GM12892 (cell line): ENCODE measurements at regions not wholly inside any gene's neighbourhood (a gene's known extent, or its start where the extent isn't known, plus 50 kb on each side); places are given as distances from the start of the nearest gene placed in this dataset.
"Not testable (repeated sequence)": the region's sequence is repeated elsewhere in the genome, so short reads cannot be mapped to it uniquely, and the experiment has no call there.

Experiments
- DNase-seq: peaks from one replicate; pipeline ENCODE4 v3.0.0; 2011; ENCODE audit not compliant: insufficient read length
- FAIRE-seq: peaks from 2 replicates; lab custom pipeline; 2011; peaks lifted over from hg19 to GRCh38; lab: Jason Lieb, UNC
- POLR2A ChIP-seq: IDR thresholded peaks from 2 replicates; pipeline ENCODE4 v1.6.1; 2011; ENCODE audit warnings: low read depth, low read length, control low read depth
- POLR2AphosphoS5 ChIP-seq: IDR thresholded peaks from 2 replicates; pipeline ENCODE4 v1.6.1; 2011; ENCODE audit warnings: low read depth, low read length, control low read depth
- TAF1 ChIP-seq: IDR thresholded peaks from 2 replicates; pipeline ENCODE4 v1.6.1; 2011; ENCODE audit warnings: low read depth, mild to moderate bottlenecking, control low read depth, low read length, borderline replicate concordance

DNA sequence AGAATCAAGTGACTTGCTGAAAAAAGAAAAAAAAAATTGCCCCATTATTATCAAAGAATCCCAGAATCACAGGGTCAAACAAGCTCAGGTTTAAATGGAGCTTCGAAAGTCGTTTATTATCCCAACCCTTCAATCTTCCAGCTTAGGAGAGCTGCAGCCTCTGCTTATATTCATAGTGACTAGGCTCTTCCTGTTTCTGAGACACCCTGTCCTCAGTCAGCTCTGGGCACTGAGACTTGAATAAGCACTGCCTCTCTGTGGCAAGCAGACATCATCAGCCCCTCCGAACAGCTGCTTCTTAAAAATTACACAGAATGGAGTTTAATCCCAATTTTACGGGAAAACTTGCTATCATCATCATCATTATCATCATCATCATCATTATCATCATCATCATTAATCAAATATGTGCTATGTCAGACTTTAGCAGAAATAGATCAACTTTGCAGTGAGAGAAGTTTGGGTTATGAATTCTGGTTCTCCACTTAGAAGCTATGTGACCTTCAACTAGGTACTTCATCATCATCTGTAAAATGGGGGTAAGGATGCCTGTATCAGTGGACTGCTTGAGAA is 614.0 kb upstream of the SYNCRIP start:
- DNase-seq (no peak), FAIRE-seq (no peak)
- no peak for TF ChIP-seq POLR2AphosphoS5
- no peak for TF ChIP-seq POLR2A
- TF ChIP-seq TAF1, result no peak

DNA sequence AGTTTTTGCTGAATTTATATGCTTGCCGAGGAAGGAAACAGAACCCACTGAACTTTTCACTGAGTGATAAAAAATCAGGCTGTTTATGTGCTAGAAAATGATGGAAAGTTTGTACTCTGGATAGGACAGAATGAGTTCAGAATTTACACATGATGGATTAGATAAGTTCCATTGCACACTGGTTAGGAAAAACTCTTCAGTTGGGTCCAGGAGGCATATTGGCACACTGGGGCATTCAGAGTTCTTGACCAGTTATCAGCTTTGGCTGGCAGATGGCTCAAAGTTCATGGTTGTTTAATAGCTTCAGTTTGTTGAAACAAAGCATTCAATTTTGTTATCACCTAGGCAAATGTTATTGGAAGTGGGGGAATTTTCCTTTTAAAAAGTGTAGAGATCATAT is 613.3 kb upstream of the SYNCRIP start:
- FAIRE-seq (no peak), DNase-seq (no peak)
- no peak for TF ChIP-seq POLR2AphosphoS5
- TF ChIP-seq TAF1, result no peak
- TF ChIP-seq POLR2A, result no peak

DNA sequence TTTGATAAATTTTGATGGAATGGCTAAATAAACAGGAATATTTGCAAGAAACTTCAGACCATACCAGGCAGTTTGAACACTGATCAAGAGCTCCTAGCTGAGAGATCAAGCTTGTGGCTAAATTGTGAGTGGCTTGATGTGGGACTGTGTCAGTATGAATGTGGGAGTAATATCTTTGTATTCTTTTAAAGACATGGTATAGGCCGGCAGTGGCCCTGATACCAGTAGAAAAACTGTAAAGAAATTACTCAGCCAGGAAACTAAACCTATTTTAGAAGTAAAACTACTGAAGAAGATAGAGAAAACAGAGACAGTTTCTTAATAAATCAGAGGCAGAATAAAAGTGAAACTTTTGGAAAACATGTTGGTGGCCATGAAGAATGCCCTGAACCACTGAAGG is 608.4 kb upstream of the SYNCRIP start:
- TF ChIP-seq POLR2AphosphoS5 (no peak), POLR2A (no peak), TAF1 (no peak)
- FAIRE-seq (no peak), DNase-seq (no peak)

DNA sequence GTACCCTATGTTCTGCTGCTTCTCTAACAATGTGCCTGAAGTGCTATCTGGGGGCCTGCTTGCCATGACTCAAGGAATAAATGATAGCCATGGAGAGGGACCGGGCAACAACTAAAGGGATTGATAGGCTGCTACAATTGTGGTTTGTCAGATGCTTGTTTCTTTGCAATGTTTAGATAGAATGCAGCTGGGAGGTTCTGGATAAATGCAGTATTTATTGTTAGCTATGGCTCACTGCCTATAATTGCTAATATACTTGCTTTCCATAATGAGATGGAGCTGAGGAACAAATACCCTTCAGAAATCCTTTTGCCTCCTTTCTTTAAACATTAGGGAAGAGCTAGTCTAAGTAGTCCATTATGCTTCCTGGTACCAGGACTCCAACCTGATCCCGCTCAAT is 575.2 kb upstream of the SYNCRIP start:
- DNase-seq (no peak), FAIRE-seq (no peak)
- TF ChIP-seq POLR2A (no peak), POLR2AphosphoS5 (no peak)

DNA sequence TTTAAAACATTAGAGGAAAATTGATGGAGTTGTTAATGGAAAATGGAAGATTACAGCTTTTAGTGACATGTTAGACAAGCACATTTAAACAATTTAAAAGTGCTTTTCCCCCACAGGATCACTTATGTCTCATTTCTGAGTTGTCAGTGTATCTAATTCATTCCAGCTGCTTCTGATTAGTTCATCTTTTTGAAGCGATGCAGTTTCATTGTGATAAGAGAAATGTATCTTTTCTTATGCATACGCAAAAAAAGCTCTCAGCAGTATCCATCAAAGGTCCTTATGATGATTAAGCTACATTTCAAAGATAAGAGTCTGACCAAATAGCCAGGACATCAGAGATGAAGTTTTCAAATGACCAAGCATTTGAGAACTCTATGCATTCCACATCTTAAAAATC is 572.6 kb upstream of the SYNCRIP start:
- FAIRE-seq, result no peak
- no peak for DNase-seq
- TF ChIP-seq TAF1, result no peak
- no peak for TF ChIP-seq POLR2AphosphoS5
- no peak for TF ChIP-seq POLR2A

DNA sequence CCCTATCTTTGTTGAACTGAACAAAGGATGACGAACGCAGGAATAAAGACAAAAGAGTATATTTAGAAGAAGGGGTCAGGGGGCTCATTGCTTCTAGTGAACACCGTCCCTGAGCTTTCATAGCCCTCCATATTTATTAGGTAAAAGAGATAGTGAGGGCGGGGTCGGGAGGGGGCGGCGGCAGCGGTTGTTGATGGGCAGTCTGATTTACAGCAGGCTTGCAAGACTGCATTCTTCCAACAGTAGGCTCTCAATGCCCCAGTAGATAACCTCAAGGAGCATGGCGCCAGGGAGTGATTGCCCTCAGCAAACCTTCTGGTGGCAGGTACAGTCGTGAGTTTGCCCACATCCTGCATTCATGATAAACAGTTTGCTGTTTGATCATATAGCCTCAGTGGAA is 563.3 kb upstream of the SYNCRIP start:
- TF ChIP-seq TAF1 (no peak), POLR2A (no peak), POLR2AphosphoS5 (no peak)
- DNase-seq (no peak), FAIRE-seq (no peak)

DNA sequence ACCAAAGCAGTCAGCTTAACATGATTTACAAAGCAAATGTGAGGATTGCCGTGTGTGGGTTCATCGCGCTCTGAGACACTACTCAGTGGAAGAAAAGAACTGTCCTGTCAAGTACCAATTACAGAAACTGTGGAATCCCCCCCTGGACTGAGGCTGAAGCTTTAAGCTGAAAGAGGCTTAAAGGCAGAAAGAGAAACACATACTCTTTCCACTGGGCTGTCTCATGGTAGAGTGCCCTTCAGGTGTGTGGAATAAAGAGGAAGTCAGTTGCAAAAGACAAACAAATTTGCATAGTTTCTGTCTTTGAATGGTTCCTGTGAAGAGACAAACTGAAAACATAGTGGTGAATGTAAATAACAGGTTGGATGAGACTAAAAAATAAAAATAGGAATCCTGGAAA is 560.4 kb upstream of the SYNCRIP start:
- TF ChIP-seq TAF1 (no peak), POLR2A (no peak), POLR2AphosphoS5 (no peak)
- no peak for FAIRE-seq
- no peak for DNase-seq

DNA sequence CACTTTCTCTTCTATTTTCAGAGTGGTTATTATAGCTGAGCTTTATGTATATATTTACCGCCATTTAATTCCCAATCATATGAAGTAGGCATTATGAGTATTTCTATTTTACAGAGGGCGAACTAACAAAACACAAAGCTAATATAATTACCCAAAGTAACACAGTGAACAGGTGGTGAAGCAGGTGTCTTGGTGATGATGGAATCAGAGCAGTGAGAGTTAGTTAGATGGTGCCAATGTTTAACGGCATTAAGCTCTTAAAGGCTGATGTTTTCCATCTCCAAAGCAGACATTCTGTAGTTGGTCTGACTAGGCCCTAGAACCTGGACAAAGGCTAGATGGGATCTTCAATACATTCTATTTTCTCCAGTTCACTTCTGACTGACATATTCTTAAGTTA is 551.1 kb upstream of the SYNCRIP start:
- no peak for FAIRE-seq
- DNase-seq, result no peak
- TF ChIP-seq POLR2A, result no peak
- no peak for TF ChIP-seq TAF1
- TF ChIP-seq POLR2AphosphoS5, result no peak

DNA sequence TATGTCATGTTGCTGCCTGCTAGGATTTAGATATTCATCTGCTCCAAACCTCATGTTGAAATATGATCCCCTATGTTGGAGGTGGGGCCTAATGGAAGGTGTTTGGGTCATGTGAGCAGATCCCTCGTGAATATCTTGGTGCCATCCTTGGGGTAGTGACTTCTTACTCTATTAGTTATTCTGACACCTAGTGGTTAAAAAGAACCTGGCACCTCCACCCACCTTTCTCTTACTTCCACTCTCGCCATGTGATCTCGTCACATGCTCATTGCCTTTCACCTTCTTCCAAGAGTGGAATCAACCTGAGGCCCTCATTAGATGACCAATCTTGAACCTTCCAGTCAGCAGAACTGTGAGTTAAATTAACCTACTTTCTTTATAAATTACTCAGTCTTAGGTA is 549.4 kb upstream of the SYNCRIP start:
- FAIRE-seq (peak; percentile 66), DNase-seq (no peak)
- TF ChIP-seq TAF1 (no peak), POLR2A (no peak), POLR2AphosphoS5 (no peak)

DNA sequence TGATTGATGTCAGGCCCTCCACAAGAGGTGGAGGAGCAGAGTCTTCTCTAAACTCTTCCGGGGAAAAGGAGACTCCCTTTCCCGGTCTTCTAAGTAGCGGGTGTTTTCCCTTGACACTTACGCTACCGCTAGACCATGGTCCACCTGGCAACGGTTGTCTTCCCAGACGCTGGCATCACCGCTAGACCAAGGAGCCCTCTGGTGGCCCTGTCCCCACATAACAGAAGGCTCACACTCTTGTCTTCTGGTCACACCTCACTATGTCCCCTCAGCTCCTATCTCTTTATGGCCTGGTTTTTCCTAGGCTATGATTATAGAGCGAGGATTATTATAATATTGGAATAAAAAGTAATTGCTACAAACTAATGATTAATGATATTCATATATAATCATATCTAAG is 532.5 kb upstream of the SYNCRIP start:
- not testable (repeated sequence) for FAIRE-seq, DNase-seq

DNA sequence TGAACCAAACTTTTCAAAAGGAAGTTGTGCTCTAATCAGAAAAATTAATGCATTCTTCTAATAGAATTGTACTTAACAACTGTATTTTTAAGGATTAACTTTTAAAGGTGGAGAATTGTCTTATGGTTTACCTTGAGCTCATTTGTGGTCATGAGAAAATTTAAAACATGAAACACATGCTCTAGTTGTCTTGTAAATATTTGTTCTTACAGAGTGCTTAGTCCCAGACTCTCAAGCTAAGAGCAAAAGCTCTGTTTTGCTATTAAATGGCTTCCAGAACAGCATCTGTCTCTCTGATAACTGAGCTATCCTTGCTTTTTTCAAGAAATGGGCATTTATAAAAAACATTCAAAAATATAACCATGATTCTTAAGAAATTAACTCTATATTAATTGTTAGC is 512.2 kb upstream of the SYNCRIP start:
- TF ChIP-seq TAF1 (no peak), POLR2AphosphoS5 (no peak)
- FAIRE-seq (no peak), DNase-seq (no peak)

DNA sequence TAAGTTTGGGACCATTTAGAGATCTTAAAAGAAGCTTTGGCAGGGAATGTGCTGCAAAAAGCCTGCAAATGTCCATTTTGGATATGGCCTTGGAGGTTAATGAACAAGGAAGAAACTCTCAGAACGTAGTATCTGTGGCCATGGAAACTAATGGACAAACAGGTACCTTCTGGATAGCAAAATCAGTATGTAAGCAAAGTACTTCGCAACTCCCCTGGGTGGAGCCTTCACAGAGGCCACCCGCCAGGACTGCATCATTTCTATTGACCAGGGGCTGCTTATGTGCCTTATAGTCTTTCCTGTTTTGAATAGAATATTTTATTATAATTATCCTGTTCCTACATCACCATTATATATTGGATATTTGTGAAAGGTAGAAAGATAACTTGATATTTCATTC is 510.8 kb upstream of the SYNCRIP start:
- no peak for FAIRE-seq
- no peak for TF ChIP-seq POLR2A
- TF ChIP-seq TAF1, result no peak
- TF ChIP-seq POLR2AphosphoS5, result no peak
- DNase-seq, result no peak

DNA sequence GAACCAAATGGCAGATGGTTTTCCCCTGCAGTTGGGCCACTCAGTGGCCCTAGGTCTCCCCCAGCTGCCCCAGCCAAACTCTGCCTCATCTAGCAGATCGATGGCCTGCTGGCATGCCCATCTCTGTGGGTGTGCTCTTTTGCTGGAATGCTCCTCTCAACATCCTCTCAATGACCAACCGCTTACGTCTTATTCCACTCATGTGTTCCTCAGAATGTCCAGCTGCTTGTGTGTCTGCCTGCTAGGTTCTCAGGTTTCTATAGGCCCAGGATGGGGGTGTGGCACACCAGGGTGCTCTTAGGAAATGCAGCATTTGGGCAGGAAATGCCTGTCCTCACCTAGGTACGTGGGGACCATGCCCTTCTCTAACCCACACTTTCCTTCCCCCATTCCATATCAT is 509.9 kb upstream of the SYNCRIP start:
- no peak for TF ChIP-seq POLR2AphosphoS5
- no peak for TF ChIP-seq TAF1
- no peak for TF ChIP-seq POLR2A
- DNase-seq, result no peak
- no peak for FAIRE-seq

DNA sequence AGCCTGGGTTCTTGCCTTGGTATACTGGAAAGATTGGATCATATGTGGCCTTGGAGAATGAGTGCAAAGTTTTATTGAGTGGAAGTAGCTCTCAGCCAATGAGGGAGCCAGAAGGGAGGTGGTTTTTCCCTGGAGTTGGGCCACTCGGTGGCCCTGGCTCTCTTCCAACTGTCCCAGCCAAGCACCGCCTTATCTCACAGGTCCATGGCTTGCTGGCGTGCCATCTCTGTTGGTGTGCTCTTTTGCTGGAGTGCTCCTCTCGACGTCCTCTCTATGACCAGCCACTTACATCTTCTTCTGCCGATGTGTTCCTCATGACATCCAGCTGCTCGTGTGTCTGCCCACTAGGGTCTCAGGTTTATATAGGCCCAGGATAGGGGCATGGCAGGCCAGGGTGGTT is 505.9 kb upstream of the SYNCRIP start:
- FAIRE-seq (no peak), DNase-seq (no peak)
- TF ChIP-seq POLR2AphosphoS5, result no peak
- TF ChIP-seq POLR2A, result no peak
- no peak for TF ChIP-seq TAF1
